NCI-H1105 (cell line): ENCODE measurements at regions not wholly inside any gene's neighbourhood (a gene's known extent, or its start where the extent isn't known, plus 50 kb on each side); places are given as distances from the start of the nearest gene placed in this dataset.
"Not testable (repeated sequence)": the region's sequence is repeated elsewhere in the genome, so short reads cannot be mapped to it uniquely, and the experiment has no call there.

Experiments
- DNase-seq: peaks from one replicate; lab custom pipeline; 2025; lab: John Stamatoyannopoulos, UW

- not testable (repeated sequence) for DNase-seq
These were observed 628.9 kb downstream of the ETNK1 start for GRCh38 chr12:23253910-23254309.

DNA sequence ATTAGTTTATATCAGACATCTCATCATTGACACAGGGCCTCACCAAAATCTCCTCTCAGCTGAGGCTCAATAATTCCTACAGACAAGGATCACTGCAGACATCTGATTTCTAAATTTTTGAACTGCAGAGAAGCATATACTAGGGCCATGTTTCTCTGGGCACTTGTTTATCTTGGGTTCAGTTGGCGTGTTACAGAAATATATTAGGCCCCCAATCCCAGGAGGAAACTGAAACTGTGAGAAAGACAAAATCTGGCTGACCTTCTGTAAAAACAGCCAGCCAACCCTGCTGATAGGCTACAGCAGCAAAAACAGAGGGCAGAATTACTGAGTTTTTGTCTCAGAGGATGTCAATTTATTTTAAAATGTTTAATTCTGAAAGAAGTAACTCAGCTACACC is 634.6 kb downstream of the ETNK1 start:
- no peak for DNase-seq

- DNase-seq, result no peak
These were observed 637.7 kb downstream of the ETNK1 start for GRCh38 chr12:23262670-23263069.

- no peak for DNase-seq
These were observed 652.9 kb downstream of the ETNK1 start for GRCh38 chr12:23277831-23278230.

DNA sequence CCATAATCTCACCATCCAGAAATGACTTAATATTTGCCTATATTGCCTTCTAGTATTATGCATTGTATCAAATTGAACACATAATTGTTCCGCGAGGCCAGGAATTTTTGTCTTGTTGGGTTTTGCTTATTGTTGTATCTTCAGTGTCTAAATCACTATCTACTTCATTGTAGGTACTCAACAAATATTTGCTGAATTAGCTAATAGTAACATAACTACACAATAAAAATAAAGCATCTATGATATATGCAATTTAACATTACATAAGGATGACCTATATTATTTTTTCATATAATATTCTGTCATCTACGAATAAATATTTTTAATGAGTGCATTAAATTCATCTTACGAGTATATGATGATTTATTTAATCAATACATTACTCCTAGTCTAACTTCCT is 656.3 kb downstream of the ETNK1 start:
- DNase-seq, result no peak

- no peak for DNase-seq
These were observed 657.7 kb downstream of the ETNK1 start for GRCh38 chr12:23282701-23283100.

DNA sequence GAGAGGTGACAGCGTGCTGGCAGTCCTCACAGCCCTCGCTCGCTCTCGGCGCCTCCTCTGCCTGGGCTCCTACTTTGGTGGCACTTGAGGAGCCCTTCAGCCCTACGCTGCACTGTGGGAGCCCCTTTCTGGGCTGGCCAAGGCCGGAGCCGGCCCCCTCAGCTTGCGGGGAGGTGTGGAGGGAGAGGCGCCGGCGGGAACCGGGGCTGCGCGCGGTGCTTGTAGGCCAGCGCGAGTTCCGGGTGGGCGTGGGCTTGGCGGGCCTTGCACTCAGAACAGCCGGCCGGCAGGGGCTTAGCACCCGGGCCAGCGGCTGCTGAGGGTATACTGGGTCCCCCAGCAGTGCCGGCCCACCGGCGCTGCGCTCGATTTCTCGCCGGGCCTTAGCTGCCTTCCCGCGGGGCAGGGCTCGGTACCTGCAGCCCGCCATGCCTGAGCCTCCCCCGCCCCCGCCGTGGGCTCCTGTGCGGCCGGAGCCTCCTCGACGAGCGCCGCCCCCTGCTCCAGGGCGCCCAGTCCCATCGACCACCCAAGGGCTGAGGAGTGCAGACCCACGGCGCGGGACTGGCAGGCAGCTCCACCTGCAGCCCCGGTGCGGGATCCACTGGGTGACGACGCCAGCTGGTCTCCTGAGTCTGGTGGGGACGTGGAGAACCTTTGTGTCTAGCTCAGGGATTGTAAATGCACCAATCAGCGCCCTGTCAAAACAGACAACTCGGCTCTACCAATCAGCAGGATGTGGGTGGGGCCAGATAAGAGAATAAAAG is 661.0 kb downstream of the ETNK1 start:
- DNase-seq, result not testable (repeated sequence)

GRCh38 chr12:23290627-23291330 is 658.7 kb downstream of the SOX5 start:
- DNase-seq, result no peak

- DNase-seq, result no peak
These were observed 646.2 kb downstream of the SOX5 start for GRCh38 chr12:23303220-23303619.

GRCh38 chr12:23303821-23304220 is 645.6 kb downstream of the SOX5 start:
- no peak for DNase-seq

DNA sequence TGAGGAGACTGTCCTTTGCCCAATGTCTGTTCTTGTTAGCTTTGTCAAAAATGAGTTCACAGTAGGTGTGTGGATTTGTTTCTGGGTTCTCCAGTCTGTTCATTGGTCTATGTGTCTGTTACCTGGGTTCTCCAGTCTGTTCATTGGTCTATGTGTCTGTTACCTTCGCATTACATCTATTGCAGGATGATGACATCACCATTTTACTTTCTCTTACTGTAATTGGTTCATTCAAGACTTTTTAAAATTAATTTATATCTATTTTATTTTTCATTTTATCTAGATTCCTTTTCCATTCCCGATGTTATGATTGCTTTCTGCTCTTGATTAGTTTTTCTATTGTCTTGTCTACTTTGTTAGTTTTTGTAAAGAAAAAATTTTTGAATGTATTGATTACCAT is 615.5 kb downstream of the SOX5 start:
- DNase-seq, result no peak

DNA sequence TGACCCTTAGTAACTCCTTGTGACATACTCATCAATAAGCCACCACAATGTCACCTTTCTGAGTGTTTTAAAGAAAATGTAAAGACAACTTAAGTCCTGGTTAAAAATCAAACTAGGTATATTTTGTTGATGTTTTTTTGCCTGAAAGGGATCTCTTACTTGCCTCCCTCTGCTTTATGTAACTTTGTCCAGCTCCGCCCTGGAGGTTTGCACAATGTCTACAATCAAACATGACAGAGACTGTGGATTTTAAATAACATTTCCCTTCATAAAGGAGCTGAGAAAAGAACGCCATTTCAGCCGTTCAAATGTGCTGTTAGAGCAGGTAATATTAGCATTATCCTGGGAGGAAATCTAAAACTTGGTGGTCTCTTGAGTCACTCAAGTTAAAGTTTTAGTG is 613.9 kb downstream of the SOX5 start:
- no peak for DNase-seq

DNA sequence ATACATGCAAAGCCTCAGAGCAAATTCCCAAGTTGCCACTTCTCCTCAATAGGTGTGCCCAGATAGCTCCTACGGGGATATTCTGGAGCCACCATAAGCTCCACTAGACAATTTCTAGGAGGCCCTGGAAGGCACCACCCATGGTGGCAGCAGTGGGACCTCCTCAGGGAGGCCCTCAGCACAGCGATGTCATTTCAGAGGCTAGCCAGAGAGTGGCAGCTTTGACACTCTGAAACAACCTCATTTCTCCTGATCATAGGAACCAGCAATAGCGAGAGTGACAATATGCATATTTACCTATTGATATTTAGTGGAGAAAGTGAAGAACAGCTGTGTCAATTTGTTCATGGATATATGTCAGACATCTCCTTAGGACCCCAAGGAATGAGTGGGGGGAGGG is 612.3 kb downstream of the SOX5 start:
- DNase-seq, result no peak

DNA sequence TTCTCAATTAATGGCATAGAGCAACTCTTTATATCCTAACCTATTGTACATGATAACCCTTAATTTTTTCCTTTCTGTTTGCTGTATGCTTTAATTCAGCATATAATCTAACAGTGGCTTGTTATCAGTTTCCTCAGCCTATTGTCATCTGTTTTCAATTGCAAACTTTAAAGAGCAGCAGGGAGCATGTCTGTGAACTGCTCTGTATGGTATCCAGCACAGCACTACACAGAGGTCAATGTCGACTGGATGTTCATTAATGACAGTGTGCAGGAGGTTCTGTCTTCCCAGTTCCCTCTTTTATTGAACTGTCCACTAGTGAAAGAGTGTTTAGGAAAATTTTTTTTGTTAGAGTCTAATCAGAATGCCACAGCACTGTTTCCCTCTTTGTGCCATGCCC is 609.1 kb downstream of the SOX5 start:
- DNase-seq, result no peak

- no peak for DNase-seq
These were observed 607.1 kb downstream of the SOX5 start for GRCh38 chr12:23342407-23342806.

DNA sequence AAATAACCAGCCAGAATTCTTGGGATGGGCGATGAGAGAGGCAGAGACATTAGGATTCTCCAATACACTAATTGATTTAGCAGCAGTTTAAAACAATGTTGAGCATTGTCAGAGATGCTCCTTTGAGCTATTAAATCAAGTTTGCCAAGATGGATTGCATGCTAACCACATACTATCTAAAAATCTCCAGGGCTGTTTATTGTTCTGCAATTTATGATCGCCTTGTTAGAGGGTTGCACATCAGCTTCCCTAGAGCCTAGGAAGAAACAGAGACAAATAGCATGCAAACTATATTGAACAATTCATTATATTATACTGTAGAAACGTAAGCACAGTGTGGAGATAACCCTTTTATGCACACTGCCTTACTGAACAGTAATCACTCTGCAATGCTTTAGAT is 599.9 kb downstream of the SOX5 start:
- DNase-seq, result no peak

GRCh38 chr12:23350808-23351207 is 598.7 kb downstream of the SOX5 start:
- DNase-seq, result no peak

DNA sequence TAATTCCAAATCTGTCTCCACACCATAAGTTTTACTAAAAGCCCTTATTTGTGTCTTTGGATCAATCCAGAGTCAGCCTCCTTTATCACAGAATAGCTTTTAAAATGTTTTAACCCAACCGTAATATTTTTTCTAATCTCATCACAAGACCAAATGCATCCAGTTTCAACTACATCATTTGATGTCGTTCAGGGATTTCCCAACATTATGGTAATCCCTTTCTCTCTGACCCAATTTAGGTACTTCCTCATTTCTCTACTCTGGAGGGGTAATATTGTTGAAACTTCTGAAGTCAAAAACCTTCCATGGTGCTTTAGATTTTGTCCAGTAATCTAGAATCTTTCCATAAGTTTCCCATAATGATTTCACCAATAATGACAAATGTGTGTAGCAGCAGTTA is 596.8 kb downstream of the SOX5 start:
- DNase-seq, result no peak

DNA sequence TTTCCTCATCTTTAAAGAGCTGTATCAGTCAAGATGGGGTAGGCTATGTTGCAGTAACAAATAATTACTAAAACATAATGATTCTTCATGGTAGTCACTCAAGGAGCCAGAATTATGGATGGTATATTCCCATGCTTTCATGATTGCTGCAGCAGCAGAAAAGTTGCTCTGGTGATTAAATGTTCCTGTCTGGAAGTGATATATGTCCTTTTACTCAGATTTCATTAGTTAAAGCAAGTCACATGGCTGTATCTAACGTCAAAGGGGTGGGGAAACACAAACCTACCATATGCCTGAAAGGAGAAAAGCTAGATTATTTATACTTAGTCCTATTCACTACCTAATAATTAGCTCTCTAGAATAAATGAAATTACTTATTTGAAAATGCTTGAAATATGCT is 594.7 kb downstream of the SOX5 start:
- DNase-seq, result no peak

DNA sequence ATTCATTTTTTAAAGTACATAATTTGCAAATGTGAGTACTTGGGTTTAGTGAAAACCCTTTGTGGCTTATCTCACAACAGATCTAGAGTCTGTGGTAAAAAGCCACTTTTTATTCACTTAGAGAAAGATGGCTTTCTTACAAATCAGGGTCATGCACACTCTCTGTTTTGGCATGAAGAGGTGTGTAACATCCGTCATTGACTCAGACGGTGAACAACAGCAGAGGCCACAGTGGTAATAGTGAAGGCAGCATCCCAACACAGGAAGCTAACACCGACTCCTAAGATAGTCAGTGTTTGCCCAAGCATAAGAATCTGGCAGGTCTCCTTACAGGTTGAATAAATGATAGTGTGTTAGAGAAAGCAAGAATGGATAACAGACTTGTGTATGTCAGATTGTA is 593.0 kb downstream of the SOX5 start:
- DNase-seq, result no peak

DNA sequence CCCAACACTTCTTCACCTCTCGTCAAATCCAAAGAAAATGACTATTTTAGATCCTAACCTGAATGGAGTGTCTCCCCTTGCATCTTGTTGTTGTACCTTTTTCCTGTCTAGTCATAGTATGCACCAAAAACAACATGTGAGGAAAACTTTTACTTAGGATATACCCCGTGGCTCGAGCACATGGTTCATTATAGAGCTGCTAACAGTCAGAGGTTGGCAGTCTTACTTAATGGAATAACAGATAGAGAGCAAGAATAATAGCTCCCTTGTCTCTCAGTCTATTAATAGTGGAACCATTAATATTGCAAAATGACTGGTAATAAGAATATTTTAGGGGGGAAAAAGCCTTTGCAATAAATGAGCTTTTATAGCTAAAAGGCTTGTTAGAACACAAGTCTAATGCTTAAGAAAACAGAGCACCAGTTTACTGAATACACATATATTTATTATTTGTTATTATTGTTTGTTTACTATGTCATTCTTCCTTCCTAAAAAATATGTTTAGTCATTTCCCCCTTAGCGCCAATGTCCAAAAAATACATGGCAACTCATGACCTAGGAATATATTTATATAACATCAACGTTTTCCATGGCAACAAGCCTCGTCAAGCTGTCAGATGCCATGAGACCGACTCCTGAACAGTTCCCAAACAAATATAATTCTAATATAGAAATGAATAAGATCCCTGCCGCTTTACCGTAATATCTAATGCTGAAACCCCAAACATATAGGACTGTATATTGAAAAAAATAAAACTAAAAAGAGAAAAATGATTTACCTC is 592.4 kb downstream of the SOX5 start:
- no peak for DNase-seq

DNA sequence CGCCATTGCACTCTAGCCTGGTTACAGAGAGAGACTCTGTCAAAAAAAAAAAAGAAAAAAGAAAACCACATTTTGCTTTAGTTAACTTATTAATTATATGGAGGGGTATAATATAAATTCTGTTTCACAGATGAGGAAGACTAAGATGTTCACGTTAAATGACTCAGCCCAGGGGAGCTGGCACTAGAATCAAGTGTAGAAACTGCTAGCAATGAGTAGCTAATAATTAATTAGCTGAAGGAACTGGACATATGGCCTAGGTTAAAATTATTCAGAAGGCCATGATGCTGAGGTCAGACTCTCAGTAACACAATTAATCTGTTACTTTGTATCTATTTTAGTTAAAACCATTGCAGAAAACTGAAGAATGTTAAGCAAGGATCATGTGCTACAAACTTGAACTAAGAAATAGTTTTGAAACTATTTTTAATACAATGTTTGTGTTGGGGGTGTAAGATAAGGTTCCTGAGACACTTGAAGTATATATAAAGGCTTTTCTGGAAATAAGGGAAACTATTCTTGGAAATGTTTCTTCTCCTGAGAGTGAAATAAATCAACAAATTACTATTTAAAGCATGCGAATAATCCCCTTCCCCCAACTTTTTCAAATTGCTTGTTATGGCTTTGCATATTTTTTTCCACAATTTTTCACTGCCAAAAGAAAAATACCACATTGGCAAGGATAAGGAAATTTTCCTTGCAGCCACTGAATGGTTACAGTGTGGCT is 589.3 kb downstream of the SOX5 start:
- no peak for DNase-seq
